Smooth muscle cell (in vitro differentiated cells): ENCODE measurements at regions not wholly inside any gene's neighbourhood (a gene's known extent, or its start where the extent isn't known, plus 50 kb on each side); places are given as distances from the start of the nearest gene placed in this dataset.

ENCODE experiments used
- DNase-seq: peaks from one replicate; lab custom pipeline; 2025; ENCODE audit not compliant: unreplicated experiment; lab: John Stamatoyannopoulos, UW
- H2AFZ ChIP-seq: fragments of 200-600 bp; sonication (generic); 2 replicates; pipeline ENCODE4 v1.6.0; 2016; ENCODE audit warnings: antibody characterized with exemption, low read depth, mild to moderate bottlenecking
- H3F3A ChIP-seq: fragments of 200-600 bp; sonication (generic); 2 replicates; pipeline ENCODE4 v1.6.0; 2017; ENCODE audit warnings: antibody characterized with exemption, low read depth
- H3K27ac ChIP-seq: fragments of 200-600 bp; sonication (generic); 2 replicates; pipeline ENCODE4 v1.5.1; 2016; ENCODE audit warnings: low read depth, mild to moderate bottlenecking
- H3K27me3 ChIP-seq: fragments of 200-600 bp; sonication (generic); 2 replicates; pipeline ENCODE4 v1.6.1; 2016; ENCODE audit warnings: low read depth, mild to moderate bottlenecking
- H3K36me3 ChIP-seq: fragments of 200-600 bp; sonication (generic); 2 replicates; pipeline ENCODE4 v1.5.1; 2016; ENCODE audit warnings: low read depth
- H3K4me1 ChIP-seq: fragments of 200-600 bp; sonication (generic); 2 replicates; pipeline ENCODE4 v1.5.1; 2016; ENCODE audit warnings: low read depth
- H3K4me2 ChIP-seq: fragments of 200-600 bp; sonication (generic); 2 replicates; pipeline ENCODE4 v1.6.0; 2016; ENCODE audit warnings: mild to moderate bottlenecking
- H3K4me3 ChIP-seq: fragments of 200-600 bp; sonication (generic); 2 replicates; pipeline ENCODE4 v1.5.1; 2016; ENCODE audit warnings: mild to moderate bottlenecking
- H3K79me2 ChIP-seq: fragments of 200-600 bp; sonication (generic); 2 replicates; pipeline ENCODE4 v1.6.0; 2016; ENCODE audit warnings: low read depth, mild to moderate bottlenecking
- H3K9ac ChIP-seq: fragments of 200-600 bp; sonication (generic); 2 replicates; pipeline ENCODE4 v1.6.0; 2016; ENCODE audit warnings: low read depth
- H3K9me3 ChIP-seq: fragments of 200-600 bp; sonication (generic); replicated peaks from 2 replicates; pipeline ENCODE4 v1.5.1; 2016; ENCODE audit warnings: low read depth
- H4K20me1 ChIP-seq: fragments of 200-600 bp; sonication (generic); 2 replicates; pipeline ENCODE4 v1.6.0; 2016; ENCODE audit warnings: low read depth
- WGBS: methylation state at CpG from one replicate; pipeline ENCODE4 v1.1.7; 2016; ENCODE audit warnings: low lambda C conversion rate; 5-methylcytosine and 5-hydroxymethylcytosine counted together
- TF ChIP-seq, protein P1 (sequence below): fragments of 200-600 bp; sonication (generic); IDR thresholded peaks from 2 replicates; pipeline ENCODE4 v1.5.1; 2017; ENCODE audit warnings: borderline replicate concordance, mild to moderate bottlenecking, antibody characterized with exemption; ENCODE audit not compliant: insufficient read depth, poor library complexity, severe bottlenecking

DNA sequence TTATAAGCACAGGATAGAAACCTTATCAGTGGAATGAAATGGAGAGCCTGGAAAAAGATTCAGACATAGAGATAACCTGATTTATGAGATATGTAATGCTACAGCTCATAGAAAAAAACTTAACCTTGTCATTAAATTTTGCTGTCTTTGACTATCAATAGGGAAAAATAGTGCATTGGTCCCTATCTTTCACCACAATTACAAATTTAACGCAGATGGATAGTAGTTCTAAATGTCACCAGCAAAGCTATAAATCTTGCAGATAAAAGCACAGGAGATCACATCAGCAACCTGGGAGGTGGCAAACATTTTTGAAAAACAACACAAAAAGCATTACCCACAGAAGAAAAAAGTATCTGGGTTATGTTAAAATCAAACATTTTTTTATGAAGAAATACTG lies 831.6 kb downstream of the BRINP3 start:
- H3K4me2 ChIP-seq = no peak overlapping the region
- no peaks in the 10 kb centered on the region for H3K79me2 ChIP-seq
- no peaks in the 10 kb centered on the region for H3K27me3 ChIP-seq
- 88% methylated on average over 1 of the region's 1 CpG for WGBS
- no peak overlapping the region for H3K4me3 ChIP-seq
- H3K27ac ChIP-seq = no peak overlapping the region
- no peak for DNase-seq
- H3K4me1 ChIP-seq = no peaks in the 10 kb centered on the region
- TF ChIP-seq, protein P1, sequence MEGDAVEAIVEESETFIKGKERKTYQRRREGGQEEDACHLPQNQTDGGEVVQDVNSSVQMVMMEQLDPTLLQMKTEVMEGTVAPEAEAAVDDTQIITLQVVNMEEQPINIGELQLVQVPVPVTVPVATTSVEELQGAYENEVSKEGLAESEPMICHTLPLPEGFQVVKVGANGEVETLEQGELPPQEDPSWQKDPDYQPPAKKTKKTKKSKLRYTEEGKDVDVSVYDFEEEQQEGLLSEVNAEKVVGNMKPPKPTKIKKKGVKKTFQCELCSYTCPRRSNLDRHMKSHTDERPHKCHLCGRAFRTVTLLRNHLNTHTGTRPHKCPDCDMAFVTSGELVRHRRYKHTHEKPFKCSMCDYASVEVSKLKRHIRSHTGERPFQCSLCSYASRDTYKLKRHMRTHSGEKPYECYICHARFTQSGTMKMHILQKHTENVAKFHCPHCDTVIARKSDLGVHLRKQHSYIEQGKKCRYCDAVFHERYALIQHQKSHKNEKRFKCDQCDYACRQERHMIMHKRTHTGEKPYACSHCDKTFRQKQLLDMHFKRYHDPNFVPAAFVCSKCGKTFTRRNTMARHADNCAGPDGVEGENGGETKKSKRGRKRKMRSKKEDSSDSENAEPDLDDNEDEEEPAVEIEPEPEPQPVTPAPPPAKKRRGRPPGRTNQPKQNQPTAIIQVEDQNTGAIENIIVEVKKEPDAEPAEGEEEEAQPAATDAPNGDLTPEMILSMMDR = no peak
- no peaks in the 10 kb centered on the region for H3K36me3 ChIP-seq
- no peak overlapping the region for H2AFZ ChIP-seq
- no peaks in the 10 kb centered on the region for H3F3A ChIP-seq
- no peak overlapping the region for H3K9ac ChIP-seq
- H3K9me3 ChIP-seq = no peaks in the 10 kb centered on the region
- H4K20me1 ChIP-seq = no peaks in the 10 kb centered on the region

GRCh38 chr1:189654906-189655305 lies 822.8 kb downstream of the BRINP3 start:
- no peaks in the 10 kb centered on the region for H4K20me1 ChIP-seq
- DNase-seq = no peak
- no peaks in the 10 kb centered on the region for H3K79me2 ChIP-seq
- no peak overlapping the region for H3K9ac ChIP-seq
- no peaks in the 10 kb centered on the region for H3F3A ChIP-seq
- no peaks in the 10 kb centered on the region for H3K27me3 ChIP-seq
- no peaks in the 10 kb centered on the region for H3K36me3 ChIP-seq
- no peaks in the 10 kb centered on the region for H3K4me1 ChIP-seq
- H3K4me3 ChIP-seq = no peak overlapping the region
- H3K27ac ChIP-seq = no peak overlapping the region
- TF ChIP-seq, protein P1 = no peak
- H3K9me3 ChIP-seq = no peaks in the 10 kb centered on the region
- H2AFZ ChIP-seq = no peak overlapping the region
- H3K4me2 ChIP-seq = no peak overlapping the region

GRCh38 chr1:189656628-189657530 lies 820.8 kb downstream of the BRINP3 start:
- Histone ChIP-seq H3K27ac (no peak overlapping the region), H3K27me3 (no peaks in the 10 kb centered on the region), H3K4me3 (no peak overlapping the region), H3K79me2 (no peaks in the 10 kb centered on the region), H3F3A (no peaks in the 10 kb centered on the region), H4K20me1 (no peaks in the 10 kb centered on the region), H3K4me1 (no peaks in the 10 kb centered on the region), H3K9me3 (no peaks in the 10 kb centered on the region), H2AFZ (no peak overlapping the region), H3K36me3 (no peaks in the 10 kb centered on the region), H3K4me2 (no peak overlapping the region), H3K9ac (no peak overlapping the region)
- WGBS = 78% methylated on average over 5 of the region's 5 CpGs
- TF ChIP-seq, protein P1 = no peak
- no peak for DNase-seq

- H3K27ac ChIP-seq = peak overlapping the region; percentile 12
- H3F3A ChIP-seq = no peaks in the 10 kb centered on the region
- 83% methylated on average over 6 of the region's 6 CpGs for WGBS
Observed at GRCh38 chr1:189657715-189658114, 819.9 kb downstream of the BRINP3 start.

More at GRCh38 chr1:189657715-189658114, 819.9 kb downstream of the BRINP3 start:
- Histone ChIP-seq H3K9me3 (no peaks in the 10 kb centered on the region), H3K4me3 (no peak overlapping the region), H3K79me2 (no peaks in the 10 kb centered on the region), H2AFZ (no peak overlapping the region), H3K9ac (no peak overlapping the region), H3K27me3 (no peaks in the 10 kb centered on the region), H4K20me1 (no peaks in the 10 kb centered on the region), H3K4me2 (no peak overlapping the region), H3K36me3 (no peaks in the 10 kb centered on the region), H3K4me1 (no peaks in the 10 kb centered on the region)
- TF ChIP-seq, protein P1 = no peak
- no peak for DNase-seq
